ENCODE measurements at regions not wholly inside any gene's neighbourhood (a gene's known extent, or its start where the extent isn't known, plus 50 kb on each side); places are given as distances from the start of the nearest gene placed in this dataset.

DNA sequence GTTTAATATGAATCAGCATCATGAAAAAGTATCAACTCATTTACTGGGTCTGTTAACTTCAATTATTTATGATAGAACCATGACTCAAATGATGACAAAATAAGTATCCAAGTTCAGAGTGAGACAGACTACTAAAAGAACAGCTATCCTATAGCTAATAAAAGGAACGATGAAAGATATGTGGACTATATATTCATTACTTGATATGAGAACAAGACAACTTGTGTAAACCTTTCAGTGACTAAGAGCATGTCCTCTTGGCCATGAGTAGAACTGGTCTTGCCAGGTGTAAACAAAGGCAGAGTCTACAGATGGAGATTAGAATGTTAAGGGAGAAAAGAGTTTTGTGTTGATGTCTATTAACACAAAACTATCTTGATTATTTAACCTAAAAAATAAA is 360.4 kb upstream of the ZC3H15 start:
- intact Hi-C loops (cut with DNase I), result no loop called here
- DNase-seq, result no peak
- no peaks in the 10 kb centered on the region for H3K27me3 ChIP-seq

DNA sequence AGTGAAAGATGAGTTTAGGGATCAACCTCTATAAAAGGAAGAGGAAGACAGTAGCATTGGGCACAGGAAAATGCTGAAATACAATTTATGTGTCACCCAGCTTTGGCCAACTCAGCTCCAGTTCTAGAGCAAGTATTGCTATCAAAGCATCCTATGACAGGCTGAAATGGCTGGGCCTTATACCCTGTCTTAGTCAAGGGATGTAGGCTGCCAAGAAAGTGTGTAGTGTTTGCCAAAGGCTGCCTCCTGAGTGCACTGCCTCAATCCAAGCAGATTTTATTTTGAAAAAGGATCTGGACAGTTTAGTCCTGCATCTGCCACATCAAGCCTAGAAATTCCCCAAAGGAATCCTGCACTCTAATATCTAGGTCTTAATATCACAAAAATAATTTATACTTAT is 359.9 kb upstream of the ZC3H15 start:
- no peaks in the 10 kb centered on the region for H3K36me3 ChIP-seq
- H3K27me3 ChIP-seq, result no peaks in the 10 kb centered on the region
- H3K4me1 ChIP-seq, result peaks cover 0 to 6% of the 10 kb centered on the region in 2 donors
- no peak for TF ChIP-seq POLR2A (IDR thresholded peaks at IDR 0.05)
- TF ChIP-seq, protein P1, sequence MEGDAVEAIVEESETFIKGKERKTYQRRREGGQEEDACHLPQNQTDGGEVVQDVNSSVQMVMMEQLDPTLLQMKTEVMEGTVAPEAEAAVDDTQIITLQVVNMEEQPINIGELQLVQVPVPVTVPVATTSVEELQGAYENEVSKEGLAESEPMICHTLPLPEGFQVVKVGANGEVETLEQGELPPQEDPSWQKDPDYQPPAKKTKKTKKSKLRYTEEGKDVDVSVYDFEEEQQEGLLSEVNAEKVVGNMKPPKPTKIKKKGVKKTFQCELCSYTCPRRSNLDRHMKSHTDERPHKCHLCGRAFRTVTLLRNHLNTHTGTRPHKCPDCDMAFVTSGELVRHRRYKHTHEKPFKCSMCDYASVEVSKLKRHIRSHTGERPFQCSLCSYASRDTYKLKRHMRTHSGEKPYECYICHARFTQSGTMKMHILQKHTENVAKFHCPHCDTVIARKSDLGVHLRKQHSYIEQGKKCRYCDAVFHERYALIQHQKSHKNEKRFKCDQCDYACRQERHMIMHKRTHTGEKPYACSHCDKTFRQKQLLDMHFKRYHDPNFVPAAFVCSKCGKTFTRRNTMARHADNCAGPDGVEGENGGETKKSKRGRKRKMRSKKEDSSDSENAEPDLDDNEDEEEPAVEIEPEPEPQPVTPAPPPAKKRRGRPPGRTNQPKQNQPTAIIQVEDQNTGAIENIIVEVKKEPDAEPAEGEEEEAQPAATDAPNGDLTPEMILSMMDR (IDR thresholded peaks at IDR 0.05), result no peak
- H3K9me3 ChIP-seq, result no peaks in the 10 kb centered on the region
- H3K4me3 ChIP-seq (replicated peaks in 1 of 3), result no peak overlapping the region
- H3K27ac ChIP-seq, result no peak overlapping the region
- no peak for DNase-seq
- intact Hi-C loops (cut with DNase I), result no loop called here

More for the DNA sequence above, 360.4 kb upstream of the ZC3H15 start:
- Histone ChIP-seq H3K9me3 (no peaks in the 10 kb centered on the region), H3K27ac (no peak overlapping the region), H3K4me3 (replicated peaks in 1 of 3) (no peak overlapping the region), H3K4me1 (peaks cover 0 to 6% of the 10 kb centered on the region in 2 donors), H3K36me3 (no peaks in the 10 kb centered on the region)
- TF ChIP-seq, protein P1 (IDR thresholded peaks at IDR 0.05), result no peak
- no peak for TF ChIP-seq POLR2A (IDR thresholded peaks at IDR 0.05)
- WGBS, 2 donors, result 75 to 76% methylated on average over 1 of the region's 1 CpG

DNA sequence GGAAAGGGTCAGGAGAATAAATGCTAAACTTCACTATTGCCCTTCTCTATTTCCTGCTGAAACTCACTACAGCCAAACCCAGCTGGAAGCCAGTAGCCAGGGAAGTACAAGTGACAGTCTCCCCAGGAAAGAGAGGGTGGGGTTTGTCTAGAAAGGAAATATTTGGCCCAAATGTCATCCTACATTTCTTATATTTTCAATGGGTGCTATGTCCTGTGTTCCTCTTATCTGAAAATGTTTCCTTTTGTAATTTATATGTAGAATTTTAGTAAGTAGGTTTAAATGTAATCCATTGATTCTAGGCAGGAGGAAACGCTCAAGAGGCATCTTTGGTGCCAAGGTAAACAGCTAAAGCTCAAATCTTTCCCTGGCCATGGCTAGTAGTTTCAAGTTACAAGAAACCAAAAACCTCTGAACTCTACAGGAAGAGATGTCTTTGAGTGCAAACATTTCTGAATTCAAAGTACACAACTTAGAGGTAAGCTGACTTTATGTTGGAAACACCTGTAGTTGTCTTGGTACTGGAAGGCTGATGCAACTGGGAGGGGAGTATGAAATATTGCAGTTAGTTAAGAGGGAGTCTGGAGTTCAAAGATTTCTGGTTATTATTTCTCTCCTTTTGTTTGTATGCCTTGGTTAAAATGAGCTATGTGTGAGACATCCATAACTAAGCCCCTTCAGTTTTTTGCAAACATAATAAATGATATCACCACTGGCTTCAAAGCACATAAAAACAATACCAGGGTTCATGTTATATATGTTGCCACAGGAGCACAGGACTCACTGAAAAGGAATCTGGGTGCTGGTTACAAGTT is 356.1 kb upstream of the ZC3H15 start:
- intact Hi-C loops (cut with DNase I), result no loop called here
- H3K36me3 ChIP-seq, result no peaks in the 10 kb centered on the region
- H3K27ac ChIP-seq, result no peak overlapping the region
- H3K4me3 ChIP-seq (replicated peaks in 1 of 3), result no peak overlapping the region
- no peaks in the 10 kb centered on the region for H3K9me3 ChIP-seq
- no peak for DNase-seq
- H3K27me3 ChIP-seq, result no peaks in the 10 kb centered on the region
- peaks cover 0 to 6% of the 10 kb centered on the region in 2 donors for H3K4me1 ChIP-seq
- 35 to 43% methylated on average over 1 of the region's 1 CpG for WGBS, 2 donors
- no peak for TF ChIP-seq POLR2A (IDR thresholded peaks at IDR 0.05)
- TF ChIP-seq, protein P1 (IDR thresholded peaks at IDR 0.05), result no peak

DNA sequence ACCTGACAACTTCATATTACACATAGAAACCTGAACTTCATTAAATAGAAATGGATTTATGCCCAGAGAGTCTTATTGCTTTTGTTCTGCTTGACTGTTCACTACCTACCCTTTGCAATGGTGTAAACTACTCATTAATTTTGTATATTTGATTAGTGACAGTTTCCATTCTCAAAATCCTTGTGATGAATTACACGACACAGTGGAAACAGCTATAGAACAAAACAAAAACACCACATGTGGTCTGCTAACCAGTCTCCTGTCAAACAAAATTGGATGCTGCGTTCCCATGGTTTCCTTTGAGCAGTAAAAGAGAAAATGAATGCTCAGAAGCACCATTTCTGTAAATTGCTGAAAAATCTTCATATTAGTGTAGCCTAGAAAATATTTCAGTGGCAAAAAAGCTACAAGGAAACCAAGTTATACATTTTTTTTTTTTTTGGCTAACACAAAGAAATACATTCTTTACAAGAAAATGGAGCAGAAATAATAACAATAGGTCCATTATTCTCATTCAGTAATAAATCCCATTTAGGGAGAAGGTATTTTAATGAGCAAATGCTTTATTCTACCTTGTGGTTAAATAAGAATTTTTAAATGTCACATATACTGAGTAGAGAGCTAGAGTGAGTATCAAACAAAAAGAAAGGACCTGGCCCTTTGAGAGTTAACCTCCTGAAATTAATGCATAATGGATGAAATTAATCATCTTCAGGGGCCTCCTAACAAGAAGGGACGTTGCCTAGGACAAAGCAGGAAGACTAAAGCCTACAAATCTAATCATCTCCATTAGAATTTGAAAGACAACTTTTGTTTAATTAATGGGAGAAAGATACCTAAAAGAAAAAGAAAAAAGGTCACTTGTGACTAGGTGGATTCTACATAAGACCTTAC is 355.1 kb upstream of the ZC3H15 start:
- H3K4me1 ChIP-seq, result peaks cover 0 to 6% of the 10 kb centered on the region in 2 donors
- intact Hi-C loops (cut with DNase I), result no loop called here
- no peaks in the 10 kb centered on the region for H3K36me3 ChIP-seq
- 87 to 88% methylated on average over 3 of the region's 3 CpGs for WGBS, 2 donors
- no peak overlapping the region for H3K4me3 ChIP-seq (replicated peaks in 1 of 3)
- no peaks in the 10 kb centered on the region for H3K9me3 ChIP-seq
- no peak overlapping the region for H3K27ac ChIP-seq
- TF ChIP-seq, protein P1 (IDR thresholded peaks at IDR 0.05), result no peak
- TF ChIP-seq POLR2A (IDR thresholded peaks at IDR 0.05), result no peak
- no peak for DNase-seq
- no peaks in the 10 kb centered on the region for H3K27me3 ChIP-seq

DNA sequence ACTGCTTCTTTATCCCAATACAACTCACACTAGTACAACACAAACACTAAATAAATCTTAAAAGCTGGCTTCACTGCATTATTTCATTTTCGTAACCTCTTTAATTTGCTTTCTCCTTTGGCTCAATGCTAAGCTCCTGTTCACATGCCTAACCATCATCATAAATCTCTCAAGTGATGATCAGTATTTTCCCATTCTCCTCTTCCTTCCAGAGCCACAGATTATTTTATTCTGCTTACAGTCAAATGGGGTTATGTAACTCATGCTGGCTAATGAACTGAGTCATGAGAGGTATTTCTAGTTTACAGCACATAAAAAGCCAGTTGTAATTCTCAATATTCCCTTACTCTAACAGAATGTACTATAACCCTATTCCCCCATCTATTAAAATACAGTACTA is 350.4 kb upstream of the ZC3H15 start:
- no peaks in the 10 kb centered on the region for H3K27me3 ChIP-seq
- intact Hi-C loops (cut with DNase I), result no loop called here
- H3K27ac ChIP-seq, result no peak overlapping the region
- no peak overlapping the region for H3K4me3 ChIP-seq (replicated peaks in 1 of 3)
- 79 to 91% methylated on average over 1 of the region's 1 CpG for WGBS, 2 donors
- no peaks in the 10 kb centered on the region for H3K36me3 ChIP-seq
- no peaks in the 10 kb centered on the region for H3K9me3 ChIP-seq
- TF ChIP-seq POLR2A (IDR thresholded peaks at IDR 0.05), result no peak
- TF ChIP-seq, protein P1 (IDR thresholded peaks at IDR 0.05), result no peak
- no peak for DNase-seq
- no peaks in the 10 kb centered on the region for H3K4me1 ChIP-seq
